PC-9 (cell line): ENCODE measurements at regions not wholly inside any gene's neighbourhood (a gene's known extent, or its start where the extent isn't known, plus 50 kb on each side); places are given as distances from the start of the nearest gene placed in this dataset.

Experiments
- BruUV-seq: library from RNA; stranded (reverse); fragments of 400-500 nt; replicated peaks from 2 replicates; lab custom pipeline; 2021; lab: Mats Ljungman, UMichigan
- CTCF ChIA-PET: fragments of 300-600 bp; sonication (Branson Sonifier 250); formaldehyde crosslinking; loops from one replicate; lab custom pipeline; 2022; ENCODE audit warnings: antibody characterized with exemption; lab: Charles Lee
- POLR2A ChIA-PET: fragments of 300-600 bp; sonication (Branson Sonifier 250); formaldehyde crosslinking; loops from one replicate; lab custom pipeline; 2022; ENCODE audit warnings: antibody characterized with exemption; ENCODE audit not compliant: unreplicated experiment; lab: Charles Lee
- DNase-seq, 2 experiments: peaks; one replicate each; pipeline versions ENCODE4 v3.0.0 to v3.0.0-alpha.2; 2015 to 2022; ENCODE audit warnings: mixed read lengths in 1 of 2
- H2AFZ ChIP-seq: fragments of 200-600 bp; sonication (generic); 2 replicates; pipeline ENCODE4 v1.8.1; 2017; ENCODE audit warnings: antibody characterized with exemption
- H3F3A ChIP-seq: fragments of 200-600 bp; sonication (generic); 2 replicates; pipeline ENCODE4 v1.8.1; 2017; ENCODE audit warnings: antibody characterized with exemption, mild to moderate bottlenecking, low read depth; ENCODE audit not compliant: insufficient read depth
- H3K27ac ChIP-seq: fragments of 200-600 bp; sonication (generic); 2 replicates; pipeline ENCODE4 v1.6.1; 2016; ENCODE audit warnings: mixed run types
- H3K27me3 ChIP-seq: fragments of 200-600 bp; sonication (generic); 2 replicates; pipeline ENCODE4 v1.6.1; 2016; ENCODE audit warnings: low read depth, mixed run types; ENCODE audit not compliant: insufficient read depth
- H3K36me3 ChIP-seq: fragments of 200-600 bp; sonication (generic); 2 replicates; pipeline ENCODE4 v1.6.1; 2016; ENCODE audit warnings: low read depth, mixed run types
- H3K4me1 ChIP-seq: fragments of 200-600 bp; sonication (generic); replicated peaks from 2 replicates; pipeline ENCODE4 v1.6.1; 2016; ENCODE audit warnings: mixed run types; ENCODE audit not compliant: insufficient read depth
- H3K4me2 ChIP-seq: fragments of 200-600 bp; sonication (generic); 2 replicates; pipeline ENCODE4 v1.6.1; 2017; ENCODE audit warnings: mixed run types
- H3K4me3 ChIP-seq: fragments of 200-600 bp; sonication (generic); 2 replicates; pipeline ENCODE4 v1.6.1; 2016; ENCODE audit warnings: mixed run types
- H3K79me2 ChIP-seq: fragments of 200-600 bp; sonication (generic); 2 replicates; pipeline ENCODE4 v1.6.1; 2017; ENCODE audit warnings: low read depth, mixed run types
- H3K9me2 ChIP-seq: fragments of 200-600 bp; sonication (generic); 2 replicates; pipeline ENCODE4 v1.8.1; 2017; ENCODE audit warnings: mild to moderate bottlenecking; ENCODE audit not compliant: insufficient read depth
- H3K9me3 ChIP-seq: fragments of 200-600 bp; sonication (generic); 2 replicates; pipeline ENCODE4 v1.8.1; 2016; ENCODE audit warnings: low read depth; ENCODE audit not compliant: insufficient read depth
- H4K20me1 ChIP-seq: fragments of 200-600 bp; sonication (generic); 2 replicates; pipeline ENCODE4 v1.8.1; 2017; ENCODE audit not compliant: insufficient read depth
- EZH2 ChIP-seq: fragments of 200-600 bp; sonication (generic); IDR thresholded peaks from 2 replicates; pipeline ENCODE4 v1.8.0; 2017; ENCODE audit warnings: antibody characterized with exemption, low read depth
- intact Hi-C: fragments of 100-400 bp; cut with micrococcal nuclease; formaldehyde crosslinking; loops from one replicate; pipeline ENCODE4 v1.10.0; 2022; ENCODE audit not compliant: unreplicated experiment
- TF ChIP-seq, protein P1 (sequence below): fragments of 200-600 bp; sonication (generic); conservative IDR thresholded peaks from 2 replicates; pipeline ENCODE4 v1.6.1; 2017; ENCODE audit warnings: mixed run types, antibody characterized with exemption, mild to moderate bottlenecking, moderate library complexity

DNA sequence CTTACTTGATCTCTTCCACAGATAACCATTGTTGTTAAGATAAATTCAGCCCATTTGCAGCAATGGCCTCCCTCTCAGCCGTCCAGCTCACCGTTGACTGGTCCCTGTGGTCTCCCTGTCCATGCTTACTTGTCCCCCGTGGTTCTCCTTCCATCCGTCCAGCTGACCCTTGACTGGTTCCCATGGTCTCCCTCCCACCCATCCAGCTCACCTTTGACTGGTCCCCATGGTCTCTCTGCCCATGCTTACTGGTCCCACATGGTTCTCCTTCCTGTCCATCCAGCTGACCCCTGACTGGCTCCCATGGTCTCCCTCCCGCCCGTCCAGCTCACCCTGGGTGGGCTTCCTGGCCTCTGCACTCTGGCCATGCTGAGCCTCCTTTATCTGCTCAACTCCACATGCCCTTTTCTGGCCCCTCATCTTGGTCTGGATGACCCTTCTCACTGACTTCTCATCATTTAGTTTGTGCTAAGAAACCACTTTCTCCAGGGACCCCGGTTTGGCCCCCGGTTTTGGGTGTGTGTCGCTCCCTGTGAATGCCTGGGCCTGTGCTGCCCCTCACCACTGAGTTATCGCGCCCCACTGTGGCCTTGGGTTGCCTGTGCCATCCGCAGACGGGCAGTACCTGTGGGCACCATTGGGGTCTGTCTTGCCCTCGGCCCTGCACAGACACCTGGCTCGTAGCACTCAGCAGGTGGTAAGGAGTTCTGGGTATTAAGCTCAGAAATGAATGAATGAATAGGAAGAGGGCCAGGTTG, 146.4 kb downstream of the ERMARD start:
- Histone ChIP-seq H3K9me2 (no peaks in the 10 kb centered on the region), H2AFZ (no peak overlapping the region), H3K4me3 (no peak overlapping the region), H3F3A (no peaks in the 10 kb centered on the region), H3K4me1 (no peaks in the 10 kb centered on the region), H3K27ac (no peak overlapping the region), H3K27me3 (peaks cover 65% of the 10 kb centered on the region), H3K36me3 (no peaks in the 10 kb centered on the region), H3K4me2 (no peak overlapping the region), H3K9me3 (no peaks in the 10 kb centered on the region), H4K20me1 (no peaks in the 10 kb centered on the region), H3K79me2 (no peaks in the 10 kb centered on the region)
- TF ChIP-seq, protein P1, sequence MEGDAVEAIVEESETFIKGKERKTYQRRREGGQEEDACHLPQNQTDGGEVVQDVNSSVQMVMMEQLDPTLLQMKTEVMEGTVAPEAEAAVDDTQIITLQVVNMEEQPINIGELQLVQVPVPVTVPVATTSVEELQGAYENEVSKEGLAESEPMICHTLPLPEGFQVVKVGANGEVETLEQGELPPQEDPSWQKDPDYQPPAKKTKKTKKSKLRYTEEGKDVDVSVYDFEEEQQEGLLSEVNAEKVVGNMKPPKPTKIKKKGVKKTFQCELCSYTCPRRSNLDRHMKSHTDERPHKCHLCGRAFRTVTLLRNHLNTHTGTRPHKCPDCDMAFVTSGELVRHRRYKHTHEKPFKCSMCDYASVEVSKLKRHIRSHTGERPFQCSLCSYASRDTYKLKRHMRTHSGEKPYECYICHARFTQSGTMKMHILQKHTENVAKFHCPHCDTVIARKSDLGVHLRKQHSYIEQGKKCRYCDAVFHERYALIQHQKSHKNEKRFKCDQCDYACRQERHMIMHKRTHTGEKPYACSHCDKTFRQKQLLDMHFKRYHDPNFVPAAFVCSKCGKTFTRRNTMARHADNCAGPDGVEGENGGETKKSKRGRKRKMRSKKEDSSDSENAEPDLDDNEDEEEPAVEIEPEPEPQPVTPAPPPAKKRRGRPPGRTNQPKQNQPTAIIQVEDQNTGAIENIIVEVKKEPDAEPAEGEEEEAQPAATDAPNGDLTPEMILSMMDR, result no peak
- no peak for TF ChIP-seq EZH2
- no peak for DNase-seq
- CTCF ChIA-PET, result no interaction called here
- intact Hi-C loops, result no loop called here
- POLR2A ChIA-PET, result no interaction called here
- BruUV-seq, result no TSS peak

DNA sequence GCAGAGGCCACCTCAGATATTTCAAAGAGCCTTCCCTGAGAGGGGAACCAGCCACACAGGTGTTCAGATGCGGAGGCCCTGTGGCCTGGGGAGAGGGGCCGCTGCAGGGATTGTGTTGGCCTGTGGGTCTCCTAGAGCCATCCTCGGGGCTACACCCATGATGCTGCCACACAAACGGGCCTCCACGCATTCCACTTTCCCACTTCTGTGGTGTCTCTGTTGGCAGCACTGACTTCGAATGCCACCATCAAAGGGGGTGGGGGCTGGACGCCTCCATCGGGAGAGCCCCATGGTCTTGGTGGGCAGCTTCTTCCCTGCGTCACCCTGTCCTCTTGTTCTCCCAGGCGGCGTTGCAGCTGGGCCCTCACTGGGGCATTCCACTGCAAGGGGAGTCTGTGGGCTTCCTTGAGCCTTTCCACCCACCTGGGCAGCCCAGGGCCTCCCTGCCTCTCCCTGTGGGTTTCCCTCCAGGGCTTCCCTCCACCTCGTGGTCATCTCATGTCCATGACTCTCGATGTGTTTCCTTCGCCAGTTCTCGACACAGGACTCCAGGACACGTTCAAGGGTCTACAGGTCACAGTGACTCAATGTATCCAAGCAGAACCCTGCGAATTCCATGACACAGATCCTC, 145.5 kb downstream of the ERMARD start:
- no peaks in the 10 kb centered on the region for H3K9me2 ChIP-seq
- TF ChIP-seq, protein P1, result no peak
- no peak for TF ChIP-seq EZH2
- intact Hi-C loops, result no loop called here
- no peaks in the 10 kb centered on the region for H3K9me3 ChIP-seq
- no peak for DNase-seq
- H3K27ac ChIP-seq, result no peak overlapping the region
- no peaks in the 10 kb centered on the region for H4K20me1 ChIP-seq
- ChIA-PET POLR2A (no interaction called here), CTCF (no interaction called here)
- H3K4me2 ChIP-seq, result no peak overlapping the region
- H3K27me3 ChIP-seq, result peaks cover 61% of the 10 kb centered on the region
- H3K4me3 ChIP-seq, result no peak overlapping the region
- no peak overlapping the region for H2AFZ ChIP-seq
- no TSS peak for BruUV-seq
- no peaks in the 10 kb centered on the region for H3K4me1 ChIP-seq
- no peaks in the 10 kb centered on the region for H3K36me3 ChIP-seq
- H3K79me2 ChIP-seq, result no peaks in the 10 kb centered on the region
- no peaks in the 10 kb centered on the region for H3F3A ChIP-seq

DNA sequence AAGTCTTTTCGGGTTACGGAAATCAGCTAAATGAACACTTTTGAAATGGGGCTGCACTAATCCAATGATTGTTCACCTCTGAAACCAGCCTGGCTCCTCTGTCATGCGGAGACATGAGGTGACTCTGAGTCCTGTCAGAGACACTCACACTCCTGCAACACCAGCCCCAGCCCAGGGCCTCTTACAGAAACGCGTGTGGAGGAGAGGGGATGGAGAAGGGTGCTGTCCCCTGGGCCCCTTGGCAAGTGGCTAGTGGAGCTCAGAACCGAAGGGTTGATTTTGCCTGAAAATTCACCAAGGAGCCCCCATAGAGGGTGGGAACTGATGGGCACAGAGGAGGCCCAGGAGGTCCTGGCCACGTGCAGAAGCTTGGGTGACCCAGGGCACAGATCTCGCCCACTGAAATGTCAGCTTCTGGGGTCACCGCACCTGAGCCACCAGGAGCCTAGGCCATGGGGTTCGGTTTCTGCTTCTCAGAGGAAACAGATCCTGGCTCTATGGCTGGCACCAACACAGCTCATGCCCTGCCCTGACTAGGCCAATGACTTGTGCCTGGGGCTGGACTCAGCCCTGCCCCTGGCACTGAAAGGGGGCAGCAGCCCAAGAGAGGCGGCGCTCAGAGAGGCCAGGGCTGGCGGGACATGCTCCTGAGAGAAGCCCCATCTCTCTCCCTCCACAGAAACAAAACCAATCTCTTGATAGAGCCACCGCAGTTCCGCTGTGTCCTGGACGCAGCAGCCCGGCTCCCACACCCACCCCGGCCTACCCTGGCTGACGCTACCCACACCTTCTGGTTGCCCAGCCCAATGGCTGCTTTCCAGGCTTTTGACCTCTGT, 144.7 kb downstream of the ERMARD start:
- BruUV-seq, result no TSS peak
- no peak overlapping the region for H3K27ac ChIP-seq
- no peaks in the 10 kb centered on the region for H3K9me3 ChIP-seq
- TF ChIP-seq EZH2, result no peak
- TF ChIP-seq, protein P1, result no peak
- H3K9me2 ChIP-seq, result no peaks in the 10 kb centered on the region
- no peak overlapping the region for H2AFZ ChIP-seq
- CTCF ChIA-PET, result no interaction called here
- no peaks in the 10 kb centered on the region for H3K36me3 ChIP-seq
- H3F3A ChIP-seq, result no peaks in the 10 kb centered on the region
- no peaks in the 10 kb centered on the region for H3K79me2 ChIP-seq
- no peaks in the 10 kb centered on the region for H3K4me1 ChIP-seq
- no peak overlapping the region for H3K4me3 ChIP-seq
- H3K4me2 ChIP-seq, result no peak overlapping the region
- POLR2A ChIA-PET, result no interaction called here
- DNase-seq, result no peak
- no peaks in the 10 kb centered on the region for H4K20me1 ChIP-seq
- intact Hi-C loops, result no loop called here
- H3K27me3 ChIP-seq, result peaks cover 61% of the 10 kb centered on the region
